ENCODE measurements at regions not wholly inside any gene's neighbourhood (a gene's known extent, or its start where the extent isn't known, plus 50 kb on each side); places are given as distances from the start of the nearest gene placed in this dataset.
"Not testable (repeated sequence)": the region's sequence is repeated elsewhere in the genome, so short reads cannot be mapped to it uniquely, and the experiment has no call there.

DNA sequence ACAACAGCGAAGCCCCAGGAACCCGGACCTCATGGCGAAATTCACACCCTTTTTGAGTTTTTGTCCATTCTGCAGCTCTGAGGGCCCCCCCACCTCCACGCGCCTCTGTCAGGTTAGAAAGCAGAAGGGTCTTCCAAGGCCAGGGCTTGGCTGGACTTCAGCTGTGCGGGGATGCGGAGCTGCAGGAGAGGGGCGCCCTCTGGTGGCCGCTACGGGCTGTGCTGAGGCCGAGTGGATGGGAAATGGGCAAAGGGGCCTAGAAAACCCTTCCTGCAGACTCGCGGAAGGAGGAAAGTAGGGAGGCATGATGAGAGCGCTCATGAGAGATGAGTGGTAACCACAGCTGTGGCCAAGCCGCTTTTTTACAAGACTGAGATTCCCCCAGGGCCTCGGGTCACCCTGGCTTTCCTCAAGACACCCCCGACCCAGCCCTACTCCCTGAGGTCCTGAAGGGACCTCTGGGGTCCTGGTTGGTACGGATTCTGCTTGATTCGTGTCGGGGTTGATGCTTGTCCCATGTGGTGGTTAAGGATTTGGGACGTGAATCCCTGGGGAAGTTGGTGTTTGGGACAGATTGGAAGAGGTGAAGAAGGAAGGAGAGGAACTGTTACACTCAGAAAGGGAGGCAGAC, 126.8 kb downstream of the GOLGA8K start:
- DNase-seq; H3K9me3 ChIP-seq (replicated peaks in 1 of 3); intact Hi-C loops (cut with DNase I); H3K27me3 ChIP-seq; H3K4me1 ChIP-seq (replicated peaks in 1 of 2); H3K27ac ChIP-seq; H3K4me3 ChIP-seq; H3K36me3 ChIP-seq (replicated peaks in 1 of 2): not testable (repeated sequence)
- WGBS, 4 donors = 16% methylated on average over 3 of the region's 21 CpGs; no CpG with 5 or more reads in 3 of the 4 donors

DNA sequence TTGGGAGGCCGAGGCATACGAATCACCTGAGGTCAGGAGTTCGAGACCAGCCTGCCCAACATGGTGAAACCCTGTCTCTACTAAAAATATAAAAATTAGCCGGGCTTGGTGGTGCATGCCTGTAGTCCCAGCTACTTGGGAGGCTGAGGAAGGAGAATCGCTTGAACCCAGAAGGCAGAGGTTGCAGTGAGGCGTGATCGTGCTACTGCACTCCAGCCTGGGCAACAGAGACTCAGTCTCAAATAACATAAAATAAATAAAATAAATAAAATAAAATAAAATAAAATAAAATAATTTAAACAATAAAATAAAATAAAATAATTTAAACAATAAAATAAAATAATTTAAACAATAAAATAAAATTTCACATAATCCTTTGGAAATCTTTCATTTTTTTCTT, 149.1 kb downstream of the GOLGA8K start:
- H3K9me3 ChIP-seq (replicated peaks in 1 of 3); H3K27ac ChIP-seq; H3K4me3 ChIP-seq; H3K27me3 ChIP-seq; H3K36me3 ChIP-seq (replicated peaks in 1 of 2); H3K4me1 ChIP-seq (replicated peaks in 1 of 2); intact Hi-C loops (cut with DNase I): not testable (repeated sequence)
- 79 to 100% (median 100%) methylated on average over 2 to 3 of the region's 7 CpGs; no CpG with 5 or more reads in 1 of the 4 donors for WGBS, 4 donors
- DNase-seq = peak in 1 of 7 donors; percentile 2

DNA sequence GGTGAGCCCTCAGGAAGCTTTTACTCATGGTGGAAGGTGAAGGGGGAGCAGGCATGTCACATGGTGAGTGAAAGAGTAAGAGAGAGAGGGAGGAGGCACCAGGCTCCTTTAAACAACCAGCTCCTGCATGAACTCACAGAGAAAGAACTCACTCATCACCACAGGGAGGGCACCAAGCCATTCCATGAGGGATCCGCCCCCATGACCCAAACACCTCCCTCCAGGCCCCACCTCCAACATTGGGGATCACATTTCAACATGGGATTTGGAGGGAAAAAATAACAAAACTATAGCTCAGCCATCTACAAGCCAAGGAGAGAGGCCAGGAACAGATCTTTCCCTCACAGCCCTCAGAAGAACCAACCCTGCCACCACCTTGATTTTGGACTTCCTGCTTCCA, 153.9 kb downstream of the GOLGA8K start:
- WGBS, 4 donors = 67 to 93% (median 80%) methylated on average over 1 of the region's 1 CpG; no CpG with 5 or more reads in 1 of the 4 donors
- H3K4me3 ChIP-seq; H3K9me3 ChIP-seq (replicated peaks in 1 of 3); H3K36me3 ChIP-seq (replicated peaks in 1 of 2); DNase-seq; H3K27ac ChIP-seq; H3K27me3 ChIP-seq; intact Hi-C loops (cut with DNase I); H3K4me1 ChIP-seq (replicated peaks in 1 of 2): not testable (repeated sequence)

DNA sequence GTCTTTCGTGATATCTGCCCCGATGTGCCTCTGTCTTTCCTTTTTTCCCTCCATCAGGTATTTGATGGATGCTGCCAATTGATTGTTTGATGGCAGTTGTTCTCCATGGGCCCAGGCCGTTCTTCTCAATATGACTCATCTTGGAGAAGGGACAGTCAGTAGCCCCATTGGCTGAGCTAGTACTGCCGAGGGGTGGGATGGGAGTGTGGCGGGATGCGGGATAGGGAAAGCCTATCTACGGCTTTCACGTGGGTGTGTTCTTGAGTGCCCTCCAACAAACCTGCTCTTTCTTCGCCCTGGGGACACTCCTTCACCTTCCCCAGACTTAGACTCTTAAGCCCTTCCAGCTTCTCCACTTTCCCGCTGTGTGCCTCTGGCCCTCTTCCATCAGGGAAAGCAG, 159.4 kb downstream of the GOLGA8K start:
- H3K27me3 ChIP-seq; H3K36me3 ChIP-seq (replicated peaks in 1 of 2); DNase-seq; intact Hi-C loops (cut with DNase I); H3K27ac ChIP-seq; H3K4me3 ChIP-seq; H3K9me3 ChIP-seq (replicated peaks in 1 of 3); H3K4me1 ChIP-seq (replicated peaks in 1 of 2): not testable (repeated sequence)
- WGBS, 4 donors = no CpG with 5 or more reads among the region's 10 CpGs

GRCh38 chr15:32242780-32243528, 160.1 kb downstream of the GOLGA8K start:
- H3K4me1 ChIP-seq (replicated peaks in 1 of 2); H3K27ac ChIP-seq; H3K9me3 ChIP-seq (replicated peaks in 1 of 3); H3K4me3 ChIP-seq; H3K36me3 ChIP-seq (replicated peaks in 1 of 2); H3K27me3 ChIP-seq; intact Hi-C loops (cut with DNase I); DNase-seq: not testable (repeated sequence)
- WGBS, 4 donors = 91 to 96% (median 93%) methylated on average over 7 of the region's 14 CpGs

DNA sequence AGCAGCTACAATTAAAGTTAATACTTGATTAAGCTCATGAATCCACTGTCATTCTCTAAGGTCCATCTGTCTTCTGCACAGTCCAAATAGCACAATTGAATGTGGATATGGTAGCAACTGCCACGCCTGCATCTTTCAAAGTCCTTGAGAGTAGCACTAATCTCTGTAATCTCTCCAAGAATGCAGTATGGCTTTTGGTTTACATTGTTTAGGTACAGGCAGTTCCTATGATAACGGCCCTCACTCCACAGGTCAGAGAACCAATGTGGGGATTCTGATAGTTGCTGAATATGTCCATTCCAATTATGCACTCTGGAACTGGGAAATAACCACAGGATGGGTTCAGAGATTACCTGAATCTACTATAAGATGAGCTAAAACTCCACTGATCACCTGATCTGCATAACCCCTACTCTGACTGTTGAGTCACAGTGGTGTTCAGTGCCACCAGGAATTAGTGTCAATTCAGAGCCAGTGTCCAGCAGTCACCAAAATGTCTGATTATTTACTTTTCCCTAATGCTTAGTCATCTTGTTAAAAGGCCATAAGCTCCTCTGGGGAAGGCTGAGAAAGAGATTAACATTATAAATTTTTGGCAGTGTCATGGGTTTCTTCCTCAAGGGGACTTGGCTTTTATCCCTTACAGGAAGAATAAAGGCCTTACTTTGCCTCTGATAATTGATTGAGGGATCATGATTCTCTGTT, 175.5 kb downstream of the GOLGA8K start:
- H3K4me1 ChIP-seq (replicated peaks in 1 of 2); H3K27me3 ChIP-seq; H3K4me3 ChIP-seq; DNase-seq; H3K36me3 ChIP-seq (replicated peaks in 1 of 2); intact Hi-C loops (cut with DNase I); H3K9me3 ChIP-seq (replicated peaks in 1 of 3); H3K27ac ChIP-seq: not testable (repeated sequence)
- WGBS, 4 donors = 81 to 92% methylated on average over 1 to 2 of the region's 2 CpGs; no CpG with 5 or more reads in 2 of the 4 donors

DNA sequence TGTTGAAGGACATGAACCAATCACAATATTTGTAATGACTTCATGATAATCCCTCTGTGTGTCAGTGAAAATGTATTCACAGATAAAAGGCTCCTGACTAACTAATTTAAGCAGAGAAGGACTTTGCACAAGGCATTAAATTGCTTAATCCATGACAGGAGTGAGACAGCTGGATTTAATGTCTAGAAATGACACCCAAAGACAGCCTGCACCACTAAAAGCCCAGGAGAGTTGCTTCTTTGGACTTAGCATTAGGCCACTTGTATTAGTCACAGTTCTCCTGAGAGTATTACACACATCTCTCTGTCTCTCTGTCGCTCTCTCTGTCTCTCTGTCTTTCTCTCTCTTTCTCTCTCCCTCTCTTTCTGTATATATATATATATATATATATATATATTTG, 180.4 kb downstream of the GOLGA8K start:
- TF ChIP-seq, protein P1, sequence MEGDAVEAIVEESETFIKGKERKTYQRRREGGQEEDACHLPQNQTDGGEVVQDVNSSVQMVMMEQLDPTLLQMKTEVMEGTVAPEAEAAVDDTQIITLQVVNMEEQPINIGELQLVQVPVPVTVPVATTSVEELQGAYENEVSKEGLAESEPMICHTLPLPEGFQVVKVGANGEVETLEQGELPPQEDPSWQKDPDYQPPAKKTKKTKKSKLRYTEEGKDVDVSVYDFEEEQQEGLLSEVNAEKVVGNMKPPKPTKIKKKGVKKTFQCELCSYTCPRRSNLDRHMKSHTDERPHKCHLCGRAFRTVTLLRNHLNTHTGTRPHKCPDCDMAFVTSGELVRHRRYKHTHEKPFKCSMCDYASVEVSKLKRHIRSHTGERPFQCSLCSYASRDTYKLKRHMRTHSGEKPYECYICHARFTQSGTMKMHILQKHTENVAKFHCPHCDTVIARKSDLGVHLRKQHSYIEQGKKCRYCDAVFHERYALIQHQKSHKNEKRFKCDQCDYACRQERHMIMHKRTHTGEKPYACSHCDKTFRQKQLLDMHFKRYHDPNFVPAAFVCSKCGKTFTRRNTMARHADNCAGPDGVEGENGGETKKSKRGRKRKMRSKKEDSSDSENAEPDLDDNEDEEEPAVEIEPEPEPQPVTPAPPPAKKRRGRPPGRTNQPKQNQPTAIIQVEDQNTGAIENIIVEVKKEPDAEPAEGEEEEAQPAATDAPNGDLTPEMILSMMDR (IDR thresholded peaks at IDR 0.05) = no peak
- no peak for TF ChIP-seq POLR2A (IDR thresholded peaks at IDR 0.05)
- H3K4me1 ChIP-seq (replicated peaks in 1 of 2) = no peaks in the 10 kb centered on the region
- no peaks in the 10 kb centered on the region for H3K36me3 ChIP-seq (replicated peaks in 1 of 2)
- H3K27ac ChIP-seq = no peak overlapping the region
- H3K9me3 ChIP-seq (replicated peaks in 1 of 3) = peaks cover 0 to 11% (median 9%) of the 10 kb centered on the region in 3 donors
- intact Hi-C loops (cut with DNase I) = no loop called here
- H3K27me3 ChIP-seq = no peaks in the 10 kb centered on the region
- no peak overlapping the region for H3K4me3 ChIP-seq
- DNase-seq = no peak
- 80 to 92% (median 86%) methylated on average over 1 of the region's 1 CpG for WGBS, 4 donors

All from adrenal gland (tissue), 9 donors.